Lower leg skin (tissue), 4 donors: ENCODE measurements at regions not wholly inside any gene's neighbourhood (a gene's known extent, or its start where the extent isn't known, plus 50 kb on each side); places are given as distances from the start of the nearest gene placed in this dataset.
"Not testable (repeated sequence)": the region's sequence is repeated elsewhere in the genome, so short reads cannot be mapped to it uniquely, and the experiment has no call there.

Experiments used
- DNase-seq, 2 donors: peaks; one replicate each; pipeline ENCODE4 v3.0.0-alpha.2; 2019; ENCODE audit warnings: low spot score in 2 of 2
- H3K4me3 ChIP-seq: fragments of 200-600 bp; sonication (generic); 2 replicates; pipeline ENCODE4 v1.5.1; 2017; ENCODE audit warnings: mild to moderate bottlenecking, low read depth; ENCODE audit not compliant: poor library complexity, severe bottlenecking
- POLR2A ChIP-seq, 2 donors: fragments of 450-650 bp; IDR thresholded peaks; one replicate each; pipeline ENCODE4 v1.6.1; 2016 to 2017; ENCODE audit warnings: antibody characterized with exemption in 2 of 2, mild to moderate bottlenecking in 1 of 2, moderate library complexity in 1 of 2
- WGBS, 2 donors: methylation state at CpG; one replicate each; pipeline ENCODE4 v1.1.5; 2018; 5-methylcytosine and 5-hydroxymethylcytosine counted together
- intact Hi-C: fragments of 100-400 bp; cut with DNase I; formaldehyde crosslinking; loops from one replicate; pipeline ENCODE4 v1.15.0; 2023; ENCODE audit warnings: low total_unique reads
- TF ChIP-seq, protein P1 (sequence below), 3 donors: fragments of 450-650 bp; IDR thresholded peaks; one replicate each; pipeline ENCODE4 v1.5.1; 2016; ENCODE audit warnings: antibody characterized with exemption in 3 of 3, mild to moderate bottlenecking in 3 of 3, moderate library complexity in 2 of 3

DNA sequence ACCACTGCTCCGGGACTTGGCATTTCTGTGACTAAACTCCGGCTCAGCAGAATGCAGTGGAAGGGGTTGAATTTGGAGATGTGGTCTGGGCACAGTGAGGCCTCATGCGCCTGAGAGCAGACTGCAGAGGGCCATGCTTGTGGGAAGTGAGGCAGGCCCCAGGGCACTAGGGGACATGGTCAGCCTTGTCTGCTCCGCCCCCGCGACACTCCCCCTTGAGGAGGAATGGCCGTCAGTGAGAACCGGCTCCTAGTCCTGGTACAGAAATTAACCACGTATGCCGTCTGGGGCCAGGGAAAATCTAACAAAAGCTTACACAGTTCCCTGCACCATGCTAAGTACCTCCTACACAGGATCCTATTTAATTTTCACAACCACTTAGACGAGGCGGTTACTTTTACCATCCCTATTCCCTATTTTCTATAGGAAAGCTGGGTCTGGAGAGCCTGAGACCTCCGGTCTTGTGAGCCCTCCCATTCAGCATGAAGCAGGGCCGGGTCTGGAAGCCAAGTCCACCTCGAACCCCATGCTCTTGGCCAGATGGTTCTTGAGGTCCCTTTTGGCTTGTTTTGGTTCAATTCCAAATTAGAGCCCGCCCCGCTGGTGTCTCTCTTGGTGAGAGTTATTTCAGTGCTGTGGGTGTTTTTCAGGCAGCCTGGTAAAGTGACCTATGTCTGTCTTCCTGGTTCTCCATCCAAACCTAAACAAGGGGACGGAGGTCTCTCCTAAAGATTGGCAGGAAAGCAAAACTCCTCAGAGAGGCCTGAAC, 87.7 kb upstream of the PITRM1 start:
- 93 to 95% methylated on average over 18 of the region's 18 CpGs for WGBS, 2 donors
- TF ChIP-seq POLR2A (IDR thresholded peaks at IDR 0.05): no peak
- TF ChIP-seq, protein P1, sequence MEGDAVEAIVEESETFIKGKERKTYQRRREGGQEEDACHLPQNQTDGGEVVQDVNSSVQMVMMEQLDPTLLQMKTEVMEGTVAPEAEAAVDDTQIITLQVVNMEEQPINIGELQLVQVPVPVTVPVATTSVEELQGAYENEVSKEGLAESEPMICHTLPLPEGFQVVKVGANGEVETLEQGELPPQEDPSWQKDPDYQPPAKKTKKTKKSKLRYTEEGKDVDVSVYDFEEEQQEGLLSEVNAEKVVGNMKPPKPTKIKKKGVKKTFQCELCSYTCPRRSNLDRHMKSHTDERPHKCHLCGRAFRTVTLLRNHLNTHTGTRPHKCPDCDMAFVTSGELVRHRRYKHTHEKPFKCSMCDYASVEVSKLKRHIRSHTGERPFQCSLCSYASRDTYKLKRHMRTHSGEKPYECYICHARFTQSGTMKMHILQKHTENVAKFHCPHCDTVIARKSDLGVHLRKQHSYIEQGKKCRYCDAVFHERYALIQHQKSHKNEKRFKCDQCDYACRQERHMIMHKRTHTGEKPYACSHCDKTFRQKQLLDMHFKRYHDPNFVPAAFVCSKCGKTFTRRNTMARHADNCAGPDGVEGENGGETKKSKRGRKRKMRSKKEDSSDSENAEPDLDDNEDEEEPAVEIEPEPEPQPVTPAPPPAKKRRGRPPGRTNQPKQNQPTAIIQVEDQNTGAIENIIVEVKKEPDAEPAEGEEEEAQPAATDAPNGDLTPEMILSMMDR (IDR thresholded peaks at IDR 0.05): no peak
- peak in 1 of 2 donors; percentile 83 for DNase-seq
- intact Hi-C loops: no loop called here
- no peak overlapping the region for H3K4me3 ChIP-seq

- WGBS, 2 donors: 94 to 97% methylated on average over 11 of the region's 11 CpGs
- intact Hi-C loops: no loop called here
- TF ChIP-seq, protein P1 (IDR thresholded peaks at IDR 0.05): no peak
- no peak for TF ChIP-seq POLR2A (IDR thresholded peaks at IDR 0.05)
Measured at GRCh38 chr10:3259499-3259898, 86.9 kb upstream of the PITRM1 start.

GRCh38 chr10:3258394-3258793, 85.8 kb upstream of the PITRM1 start:
- no peak overlapping the region for H3K4me3 ChIP-seq
- 91 to 92% methylated on average over 7 of the region's 7 CpGs for WGBS, 2 donors
- TF ChIP-seq POLR2A (IDR thresholded peaks at IDR 0.05): no peak
- TF ChIP-seq, protein P1 (IDR thresholded peaks at IDR 0.05): no peak
- intact Hi-C loops: no loop called here
- DNase-seq: peak in 1 of 2 donors; percentile 28

More at GRCh38 chr10:3259499-3259898, 86.9 kb upstream of the PITRM1 start:
- DNase-seq: peak in 1 of 2 donors; percentile 20
- H3K4me3 ChIP-seq: no peak overlapping the region

GRCh38 chr10:3255616-3256015, 83.0 kb upstream of the PITRM1 start:
- peak in 1 of 2 donors; percentile 34 for DNase-seq
- 77 to 87% methylated on average over 4 of the region's 4 CpGs for WGBS, 2 donors
- intact Hi-C loops: no loop called here
- H3K4me3 ChIP-seq: no peak overlapping the region
- TF ChIP-seq POLR2A (IDR thresholded peaks at IDR 0.05): no peak
- TF ChIP-seq, protein P1 (IDR thresholded peaks at IDR 0.05): no peak

DNA sequence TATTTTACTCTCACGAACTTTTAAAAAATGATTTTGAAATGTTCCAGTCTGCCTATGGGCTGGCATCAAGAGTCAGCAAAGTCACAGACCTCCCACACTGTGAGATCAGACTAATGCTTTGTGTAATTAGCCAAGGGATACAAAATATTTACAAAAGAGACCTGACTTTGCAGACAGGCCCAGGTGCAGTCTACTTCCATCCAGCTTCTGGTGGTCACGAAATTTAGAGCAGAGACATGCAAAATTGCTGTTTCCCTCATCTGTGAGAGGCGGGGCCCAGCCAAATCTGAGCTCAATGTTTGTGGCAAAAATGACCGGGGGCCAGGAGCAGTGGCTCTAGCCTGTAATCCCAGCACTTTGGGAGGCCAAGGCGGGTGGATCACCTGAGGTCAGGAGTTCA, 82.5 kb upstream of the PITRM1 start:
- 79 to 83% methylated on average over 5 of the region's 5 CpGs for WGBS, 2 donors
- TF ChIP-seq, protein P1 (IDR thresholded peaks at IDR 0.05): no peak
- no peak for TF ChIP-seq POLR2A (IDR thresholded peaks at IDR 0.05)
- H3K4me3 ChIP-seq: no peak overlapping the region
- peak in 1 of 2 donors; percentile 78 for DNase-seq
- intact Hi-C loops: no loop called here

- intact Hi-C loops, DNase-seq, H3K4me3 ChIP-seq: not testable (repeated sequence)
- 88 to 89% methylated on average over 3 of the region's 3 CpGs for WGBS, 2 donors
Measured at GRCh38 chr10:3253974-3254373, 81.4 kb upstream of the PITRM1 start.
